Progenitor cell of endocrine pancreas (in vitro differentiated cells): ENCODE measurements at regions not wholly inside any gene's neighbourhood (a gene's known extent, or its start where the extent isn't known, plus 50 kb on each side); places are given as distances from the start of the nearest gene placed in this dataset.

Source experiments
- DNase-seq: peaks from one replicate; pipeline ENCODE4 v3.0.0; 2021; ENCODE audit warnings: low spot score; ENCODE audit not compliant: unreplicated experiment
- H3K27ac Mint-ChIP-seq: 2 replicates; pipeline ENCODE4 v1.8.0; 2021; ENCODE audit warnings: mild to moderate bottlenecking, moderate library complexity, mixed read lengths
- H3K27me3 Mint-ChIP-seq: 2 replicates; pipeline ENCODE4 v1.8.0; 2021; ENCODE audit warnings: mixed read lengths
- H3K36me3 Mint-ChIP-seq: 2 replicates; pipeline ENCODE4 v1.8.0; 2022; ENCODE audit warnings: mixed read lengths; ENCODE audit not compliant: insufficient read depth
- H3K4me1 Mint-ChIP-seq: 2 replicates; pipeline ENCODE4 v1.8.0; 2021; ENCODE audit warnings: low read depth, mixed read lengths
- H3K4me3 Mint-ChIP-seq: 2 replicates; pipeline ENCODE4 v1.8.0; 2021; ENCODE audit warnings: low read depth, mild to moderate bottlenecking, moderate library complexity, mixed read lengths
- H3K9me3 Mint-ChIP-seq: 2 replicates; pipeline ENCODE4 v1.8.0; 2021; ENCODE audit warnings: low read depth, mixed read lengths
- CTCF ChIP-seq: fragments of 200-600 bp; sonication (generic); IDR thresholded peaks from one replicate; pipeline ENCODE4 v1.5.0; 2021; ENCODE audit warnings: antibody characterized with exemption, mild to moderate bottlenecking; ENCODE audit not compliant: unreplicated experiment

GRCh38 chr1:221605569-221605968, 136.3 kb downstream of the DUSP10 start:
- no peaks in the 10 kb centered on the region for H3K36me3 Mint-ChIP-seq
- TF ChIP-seq CTCF: no peak
- H3K4me1 Mint-ChIP-seq: peaks cover 4% of the 10 kb centered on the region

GRCh38 chr1:221606256-221606655, 135.6 kb downstream of the DUSP10 start:
- Mint-ChIP-seq H3K27ac (no peak overlapping the region), H3K9me3 (no peaks in the 10 kb centered on the region)

More at GRCh38 chr1:221605569-221605968, 136.3 kb downstream of the DUSP10 start:
- no peaks in the 10 kb centered on the region for H3K27me3 Mint-ChIP-seq
- no peak for DNase-seq
- no peaks in the 10 kb centered on the region for H3K9me3 Mint-ChIP-seq
- no peak overlapping the region for H3K4me3 Mint-ChIP-seq
- no peak overlapping the region for H3K27ac Mint-ChIP-seq

GRCh38 chr1:221608835-221609320, 133.0 kb downstream of the DUSP10 start:
- Mint-ChIP-seq H3K27ac (no peak overlapping the region), H3K4me3 (no peak overlapping the region), H3K9me3 (no peaks in the 10 kb centered on the region), H3K27me3 (no peaks in the 10 kb centered on the region), H3K36me3 (no peaks in the 10 kb centered on the region), H3K4me1 (peaks cover 5% of the 10 kb centered on the region)
- no peak for DNase-seq
- TF ChIP-seq CTCF: no peak

More at GRCh38 chr1:221606256-221606655, 135.6 kb downstream of the DUSP10 start:
- Mint-ChIP-seq H3K4me1 (peaks cover 4% of the 10 kb centered on the region), H3K27me3 (no peaks in the 10 kb centered on the region), H3K36me3 (no peaks in the 10 kb centered on the region), H3K4me3 (no peak overlapping the region)
- TF ChIP-seq CTCF: no peak
- no peak for DNase-seq

GRCh38 chr1:221611656-221612046, 130.2 kb downstream of the DUSP10 start:
- no peak for DNase-seq
- Mint-ChIP-seq H3K36me3 (no peaks in the 10 kb centered on the region), H3K4me1 (peaks cover 1% of the 10 kb centered on the region), H3K27me3 (no peaks in the 10 kb centered on the region), H3K4me3 (no peak overlapping the region), H3K9me3 (no peaks in the 10 kb centered on the region), H3K27ac (no peak overlapping the region)
- TF ChIP-seq CTCF: no peak

- no peaks in the 10 kb centered on the region for H3K36me3 Mint-ChIP-seq
- H3K9me3 Mint-ChIP-seq: no peaks in the 10 kb centered on the region
- no peak for DNase-seq
- H3K27ac Mint-ChIP-seq: no peak overlapping the region
- no peaks in the 10 kb centered on the region for H3K27me3 Mint-ChIP-seq
- H3K4me1 Mint-ChIP-seq: peaks cover 1% of the 10 kb centered on the region
- no peak for TF ChIP-seq CTCF
- no peak overlapping the region for H3K4me3 Mint-ChIP-seq
Observed at GRCh38 chr1:221612047-221612777, 129.7 kb downstream of the DUSP10 start.
